ENCODE measurements at regions not wholly inside any gene's neighbourhood (a gene's known extent, or its start where the extent isn't known, plus 50 kb on each side); places are given as distances from the start of the nearest gene placed in this dataset.

DNA sequence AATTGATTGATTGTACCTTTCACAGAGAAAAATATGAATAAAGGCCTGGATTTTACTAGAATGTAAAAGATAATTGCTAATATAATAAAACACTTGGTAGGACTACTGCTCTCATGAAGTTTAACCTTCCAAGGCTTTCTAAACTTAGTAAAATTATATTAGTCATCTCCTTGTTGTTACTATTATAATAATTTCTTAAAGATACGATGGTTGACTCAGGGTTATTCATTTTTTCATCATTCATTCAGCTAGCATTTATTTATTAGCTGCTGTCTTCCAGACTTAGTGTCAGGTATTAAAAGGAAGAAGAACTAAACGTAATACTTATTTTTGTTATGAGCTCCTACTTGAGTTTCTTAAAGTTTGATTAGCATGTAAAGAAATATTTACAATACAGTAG is 771.6 kb upstream of the NR2F2 start:
- TF ChIP-seq, protein P1, sequence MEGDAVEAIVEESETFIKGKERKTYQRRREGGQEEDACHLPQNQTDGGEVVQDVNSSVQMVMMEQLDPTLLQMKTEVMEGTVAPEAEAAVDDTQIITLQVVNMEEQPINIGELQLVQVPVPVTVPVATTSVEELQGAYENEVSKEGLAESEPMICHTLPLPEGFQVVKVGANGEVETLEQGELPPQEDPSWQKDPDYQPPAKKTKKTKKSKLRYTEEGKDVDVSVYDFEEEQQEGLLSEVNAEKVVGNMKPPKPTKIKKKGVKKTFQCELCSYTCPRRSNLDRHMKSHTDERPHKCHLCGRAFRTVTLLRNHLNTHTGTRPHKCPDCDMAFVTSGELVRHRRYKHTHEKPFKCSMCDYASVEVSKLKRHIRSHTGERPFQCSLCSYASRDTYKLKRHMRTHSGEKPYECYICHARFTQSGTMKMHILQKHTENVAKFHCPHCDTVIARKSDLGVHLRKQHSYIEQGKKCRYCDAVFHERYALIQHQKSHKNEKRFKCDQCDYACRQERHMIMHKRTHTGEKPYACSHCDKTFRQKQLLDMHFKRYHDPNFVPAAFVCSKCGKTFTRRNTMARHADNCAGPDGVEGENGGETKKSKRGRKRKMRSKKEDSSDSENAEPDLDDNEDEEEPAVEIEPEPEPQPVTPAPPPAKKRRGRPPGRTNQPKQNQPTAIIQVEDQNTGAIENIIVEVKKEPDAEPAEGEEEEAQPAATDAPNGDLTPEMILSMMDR (IDR thresholded peaks at IDR 0.05; ENCODE audit: low read depth, low read length, poor library complexity, severe bottlenecking) = no peak
- TF ChIP-seq EZH2phosphoT487 (IDR thresholded peaks at IDR 0.05; ENCODE audit: borderline replicate concordance, low read length) = no peak

All from DOHH2 (cell line).